H9 (cell line): ENCODE measurements at regions not wholly inside any gene's neighbourhood (a gene's known extent, or its start where the extent isn't known, plus 50 kb on each side); places are given as distances from the start of the nearest gene placed in this dataset.

Source experiments
- DNase-seq: peaks from one replicate; pipeline ENCODE4 v3.0.0-alpha.2; 2017
- H2AFZ ChIP-seq: one replicate; pipeline ENCODE4 v1.6.1; 2013; ENCODE audit warnings: mild to moderate bottlenecking, low read length, control low read depth, moderate library complexity
- H2AK5ac ChIP-seq: 2 replicates; pipeline ENCODE4 v1.6.1; 2013; ENCODE audit warnings: low read length, control low read depth, mixed read lengths; ENCODE audit not compliant: insufficient read length
- H2BK120ac ChIP-seq: one replicate; pipeline ENCODE4 v1.6.1; 2013; ENCODE audit warnings: low read depth, mild to moderate bottlenecking, low read length, control low read depth, inconsistent platforms; ENCODE audit not compliant: poor library complexity, severe bottlenecking
- H2BK12ac ChIP-seq: 2 replicates; pipeline ENCODE4 v1.6.1; 2013; ENCODE audit warnings: low read length, control low read depth, mixed read lengths, low read depth; ENCODE audit not compliant: insufficient read length
- H2BK15ac ChIP-seq: 2 replicates; pipeline ENCODE4 v1.6.1; 2013; ENCODE audit warnings: low read depth, low read length, control low read depth
- H2BK20ac ChIP-seq: one replicate; pipeline ENCODE4 v1.6.1; 2013; ENCODE audit warnings: low read depth, mild to moderate bottlenecking, low read length, control low read depth, inconsistent platforms; ENCODE audit not compliant: poor library complexity, severe bottlenecking
- H2BK5ac ChIP-seq: 2 replicates; pipeline ENCODE4 v1.6.1; 2013; ENCODE audit warnings: low read length, control low read depth, mixed read lengths; ENCODE audit not compliant: insufficient read length
- H3K14ac ChIP-seq: 2 replicates; pipeline ENCODE4 v1.6.1; 2013; ENCODE audit warnings: low read length, control low read depth; ENCODE audit not compliant: insufficient read depth
- H3K18ac ChIP-seq: 2 replicates; pipeline ENCODE4 v1.6.1; 2013; ENCODE audit warnings: low read depth, mild to moderate bottlenecking, mixed read lengths, low read length, control low read depth; ENCODE audit not compliant: insufficient read length
- H3K23ac ChIP-seq: 2 replicates; pipeline ENCODE4 v1.6.1; 2013; ENCODE audit warnings: low read length, control low read depth, mixed read lengths, low read depth; ENCODE audit not compliant: insufficient read length
- H3K23me2 ChIP-seq: 2 replicates; pipeline ENCODE4 v1.6.1; 2013; ENCODE audit warnings: low read depth, mild to moderate bottlenecking, mixed read lengths, low read length, control low read depth; ENCODE audit not compliant: insufficient read length, poor library complexity, severe bottlenecking
- H3K27ac ChIP-seq: 2 replicates; pipeline ENCODE4 v1.5.1; 2013; ENCODE audit warnings: low read length, control low read depth, mixed read lengths, low read depth; ENCODE audit not compliant: insufficient read length
- H3K27me3 ChIP-seq: 2 replicates; pipeline ENCODE4 v1.6.1; 2013; ENCODE audit warnings: low read length, control low read depth, inconsistent platforms; ENCODE audit not compliant: insufficient read depth
- H3K4ac ChIP-seq: 2 replicates; pipeline ENCODE4 v1.6.1; 2013; ENCODE audit warnings: low read depth, mild to moderate bottlenecking, control low read depth, inconsistent platforms, low read length, moderate library complexity
- H3K4me1 ChIP-seq: 2 replicates; pipeline ENCODE4 v1.6.1; 2013; ENCODE audit warnings: low read length, control low read depth, inconsistent platforms; ENCODE audit not compliant: insufficient read depth
- H3K4me2 ChIP-seq: 2 replicates; pipeline ENCODE4 v1.6.1; 2013; ENCODE audit warnings: low read length, control low read depth, mixed read lengths; ENCODE audit not compliant: insufficient read length, insufficient read depth
- H3K56ac ChIP-seq: 2 replicates; pipeline ENCODE4 v1.6.1; 2013; ENCODE audit warnings: low read depth, mild to moderate bottlenecking, mixed read lengths, low read length, control low read depth; ENCODE audit not compliant: insufficient read length
- H3K79me1 ChIP-seq: 2 replicates; pipeline ENCODE4 v1.6.1; 2013; ENCODE audit warnings: low read depth, mild to moderate bottlenecking, moderate library complexity, low read length, control low read depth, inconsistent platforms; ENCODE audit not compliant: insufficient read depth, poor library complexity, severe bottlenecking
- H3K79me2 ChIP-seq: 2 replicates; pipeline ENCODE4 v1.6.1; 2013; ENCODE audit warnings: low read length, control low read depth, inconsistent platforms; ENCODE audit not compliant: insufficient read depth
- H3K9ac ChIP-seq: 2 replicates; pipeline ENCODE4 v1.6.1; 2013; ENCODE audit warnings: low read length, control low read depth, mixed read lengths; ENCODE audit not compliant: insufficient read length; ENCODE audit errors: extremely low read depth
- H3K9me3 ChIP-seq: one replicate; pipeline ENCODE4 v1.6.1; 2013; ENCODE audit warnings: low read depth, low read length, inconsistent platforms; ENCODE audit not compliant: control insufficient read depth
- H3T11ph ChIP-seq: one replicate; pipeline ENCODE4 v1.6.1; 2013; ENCODE audit warnings: mild to moderate bottlenecking, low read length, control low read depth, inconsistent platforms
- H4K20me1 ChIP-seq: one replicate; pipeline ENCODE4 v1.6.1; 2013; ENCODE audit not compliant: control insufficient read depth, insufficient read length, insufficient read depth
- H4K5ac ChIP-seq: 2 replicates; pipeline ENCODE4 v1.6.1; 2013; ENCODE audit warnings: low read depth, mild to moderate bottlenecking, mixed read lengths, low read length, control low read depth; ENCODE audit not compliant: insufficient read length
- H4K8ac ChIP-seq: replicated peaks from 2 replicates; pipeline ENCODE4 v1.6.1; 2013; ENCODE audit warnings: low read length, control low read depth, mixed read lengths, low read depth; ENCODE audit not compliant: insufficient read length
- H4K91ac ChIP-seq: 2 replicates; pipeline ENCODE4 v1.6.1; 2013; ENCODE audit warnings: low read depth, mild to moderate bottlenecking, moderate library complexity, mixed read lengths, low read length, control low read depth; ENCODE audit not compliant: insufficient read length
- H3K27ac Mint-ChIP-seq, 3 experiments: 2 replicates in 2 of 3; 3 replicates in 1 of 3; pipeline ENCODE4 v1.8.0; 2020 to 2021; ENCODE audit warnings: mixed read lengths in 3 of 3, mild to moderate bottlenecking in 1 of 3, moderate library complexity in 1 of 3
- H3K27me3 Mint-ChIP-seq: 2 replicates; pipeline ENCODE4 v1.8.0; 2021; ENCODE audit warnings: low read depth, mild to moderate bottlenecking, moderate library complexity, mixed read lengths
- H3K36me3 Mint-ChIP-seq, 3 experiments: 2 replicates in 2 of 3; 3 replicates in 1 of 3; pipeline ENCODE4 v1.8.0; 2020 to 2021; ENCODE audit warnings: low read depth in 3 of 3, mixed read lengths in 3 of 3; ENCODE audit not compliant: insufficient read depth in 1 of 3
- H3K4me1 Mint-ChIP-seq, 2 experiments: 2 replicates each; pipeline ENCODE4 v1.8.0; 2020; ENCODE audit warnings: mixed read lengths in 2 of 2
- H3K4me3 Mint-ChIP-seq, 2 experiments: 2 replicates in 1 of 2; 3 replicates in 1 of 2; pipeline ENCODE4 v1.8.0; 2020 to 2021; ENCODE audit warnings: mild to moderate bottlenecking in 2 of 2, mixed read lengths in 2 of 2, moderate library complexity in 1 of 2
- H3K9me3 Mint-ChIP-seq, 2 experiments: 2 replicates in 1 of 2; 3 replicates in 1 of 2; pipeline ENCODE4 v1.8.0; 2020; ENCODE audit warnings: mild to moderate bottlenecking in 2 of 2, mixed read lengths in 2 of 2, moderate library complexity in 1 of 2
- WGBS: extraction: QIAGEN DNeasy Blood & Tissue Kit; methylation state at CpG from one replicate; pipeline ENCODE4 v1.1.7; 2013; ENCODE audit warnings: missing lambda C conversion rate, low lambda C conversion rate, mixed read lengths; ENCODE audit not compliant: insufficient read length; ENCODE audit errors: extremely low coverage; 5-methylcytosine and 5-hydroxymethylcytosine counted together
- TF ChIP-seq, protein P1 (sequence below): fragments of 200-600 bp; sonication (generic); conservative IDR thresholded peaks from 3 replicates; pipeline ENCODE4 v1.8.0; 2021; ENCODE audit warnings: antibody characterized with exemption, mild to moderate bottlenecking

DNA sequence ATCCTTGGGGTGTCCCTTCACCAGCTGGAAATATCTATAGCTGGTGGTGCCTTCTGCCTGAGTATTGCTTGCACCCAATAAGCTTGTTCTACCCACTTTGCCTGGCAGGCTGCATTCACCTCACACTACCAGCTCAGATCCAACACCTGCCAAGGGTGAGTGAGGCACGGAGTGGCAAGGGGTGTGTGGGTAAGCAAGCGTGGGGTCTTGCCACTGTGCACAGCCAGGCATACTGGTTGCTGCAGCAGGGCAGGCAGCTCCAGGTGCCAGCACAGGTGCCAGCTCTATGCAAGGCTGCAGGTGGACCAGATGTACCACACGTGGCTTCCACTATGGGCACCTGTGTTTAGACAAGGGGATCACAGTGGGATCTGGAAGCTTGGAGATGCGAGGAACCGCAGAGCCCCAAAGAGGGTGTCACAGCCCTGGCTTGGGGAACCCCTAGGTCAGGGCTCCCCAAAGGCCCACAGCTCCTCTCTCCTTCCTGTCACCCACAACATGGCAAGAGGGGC lies 167.7 kb upstream of the MRPS30 start:
- H3K36me3 Mint-ChIP-seq = peaks cover 0 to 2% (median 0%) of the 10 kb centered on the region in 3 experiments; a peak in 1 of 7 replicates
- Histone ChIP-seq H3K4me2 (no peak overlapping the region), H2BK120ac (no peak overlapping the region), H3K4me1 (no peaks in the 10 kb centered on the region), H3K27ac (no peak overlapping the region), H2BK12ac (no peak overlapping the region), H3K18ac (no peak overlapping the region), H3K23me2 (no peaks in the 10 kb centered on the region), H4K5ac (no peak overlapping the region), H2BK15ac (no peak overlapping the region), H3T11ph (no peak overlapping the region), H2AFZ (no peak overlapping the region), H2AK5ac (no peak overlapping the region), H4K20me1 (no peaks in the 10 kb centered on the region), H4K91ac (no peak overlapping the region), H3K14ac (no peak overlapping the region), H2BK5ac (no peak overlapping the region), H3K56ac (no peak overlapping the region), H3K27me3 (no peaks in the 10 kb centered on the region), H3K9ac (no peak overlapping the region), H2BK20ac (no peak overlapping the region), H3K23ac (no peak overlapping the region), H3K79me2 (no peaks in the 10 kb centered on the region), H4K8ac (no peak overlapping the region), H3K4ac (no peak overlapping the region), H3K9me3 (no peaks in the 10 kb centered on the region), H3K79me1 (no peaks in the 10 kb centered on the region)
- H3K27me3 Mint-ChIP-seq = no peaks in the 10 kb centered on the region
- H3K4me3 Mint-ChIP-seq = no peak overlapping the region
- 0 out of 5 replicates have a peak, but pooled peaks cover 0 to 3% of the 10 kb centered on the region in 2 experiments for H3K9me3 Mint-ChIP-seq
- no peak for DNase-seq
- TF ChIP-seq, protein P1, sequence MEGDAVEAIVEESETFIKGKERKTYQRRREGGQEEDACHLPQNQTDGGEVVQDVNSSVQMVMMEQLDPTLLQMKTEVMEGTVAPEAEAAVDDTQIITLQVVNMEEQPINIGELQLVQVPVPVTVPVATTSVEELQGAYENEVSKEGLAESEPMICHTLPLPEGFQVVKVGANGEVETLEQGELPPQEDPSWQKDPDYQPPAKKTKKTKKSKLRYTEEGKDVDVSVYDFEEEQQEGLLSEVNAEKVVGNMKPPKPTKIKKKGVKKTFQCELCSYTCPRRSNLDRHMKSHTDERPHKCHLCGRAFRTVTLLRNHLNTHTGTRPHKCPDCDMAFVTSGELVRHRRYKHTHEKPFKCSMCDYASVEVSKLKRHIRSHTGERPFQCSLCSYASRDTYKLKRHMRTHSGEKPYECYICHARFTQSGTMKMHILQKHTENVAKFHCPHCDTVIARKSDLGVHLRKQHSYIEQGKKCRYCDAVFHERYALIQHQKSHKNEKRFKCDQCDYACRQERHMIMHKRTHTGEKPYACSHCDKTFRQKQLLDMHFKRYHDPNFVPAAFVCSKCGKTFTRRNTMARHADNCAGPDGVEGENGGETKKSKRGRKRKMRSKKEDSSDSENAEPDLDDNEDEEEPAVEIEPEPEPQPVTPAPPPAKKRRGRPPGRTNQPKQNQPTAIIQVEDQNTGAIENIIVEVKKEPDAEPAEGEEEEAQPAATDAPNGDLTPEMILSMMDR = no peak
- peaks cover 4 to 6% of the 10 kb centered on the region in 2 experiments; a peak in 3 of 4 replicates for H3K4me1 Mint-ChIP-seq
- no peak overlapping the region for H3K27ac Mint-ChIP-seq
- WGBS = no CpG with 5 or more reads among the region's 5 CpGs
